ENCODE measurements at regions not wholly inside any gene's neighbourhood (a gene's known extent, or its start where the extent isn't known, plus 50 kb on each side); places are given as distances from the start of the nearest gene placed in this dataset.

- TF ChIP-seq CTCF (IDR thresholded peaks at IDR 0.05) (no peak), POLR2A (IDR thresholded peaks at IDR 0.05) (no peak)
Measured at GRCh38 chr3:61407397-61407796, 154.0 kb upstream of the PTPRG start.
